GM13976 (cell line): ENCODE measurements at regions not wholly inside any gene's neighbourhood (a gene's known extent, or its start where the extent isn't known, plus 50 kb on each side); places are given as distances from the start of the nearest gene placed in this dataset.

ENCODE experiments used
- DNase-seq: peaks from one replicate; pipeline ENCODE4 v3.0.0; 2012; ENCODE audit warnings: low spot score
- in situ Hi-C: fragments of 300-500 bp; cut with MboI; formaldehyde crosslinking; loops from one replicate; pipeline ENCODE4 v1.12.0; 2022; ENCODE audit warnings: low sequenced_read_pairs, mixed read lengths, inconsistent platforms; ENCODE audit not compliant: unreplicated experiment
- TF ChIP-seq, protein P1 (sequence below): IDR thresholded peaks from 2 replicates; pipeline ENCODE4 v1.5.1; 2012; ENCODE audit warnings: borderline replicate concordance, mild to moderate bottlenecking; ENCODE audit not compliant: insufficient read depth; ENCODE audit errors: extremely low read depth, missing control alignments, control extremely low read depth

DNA sequence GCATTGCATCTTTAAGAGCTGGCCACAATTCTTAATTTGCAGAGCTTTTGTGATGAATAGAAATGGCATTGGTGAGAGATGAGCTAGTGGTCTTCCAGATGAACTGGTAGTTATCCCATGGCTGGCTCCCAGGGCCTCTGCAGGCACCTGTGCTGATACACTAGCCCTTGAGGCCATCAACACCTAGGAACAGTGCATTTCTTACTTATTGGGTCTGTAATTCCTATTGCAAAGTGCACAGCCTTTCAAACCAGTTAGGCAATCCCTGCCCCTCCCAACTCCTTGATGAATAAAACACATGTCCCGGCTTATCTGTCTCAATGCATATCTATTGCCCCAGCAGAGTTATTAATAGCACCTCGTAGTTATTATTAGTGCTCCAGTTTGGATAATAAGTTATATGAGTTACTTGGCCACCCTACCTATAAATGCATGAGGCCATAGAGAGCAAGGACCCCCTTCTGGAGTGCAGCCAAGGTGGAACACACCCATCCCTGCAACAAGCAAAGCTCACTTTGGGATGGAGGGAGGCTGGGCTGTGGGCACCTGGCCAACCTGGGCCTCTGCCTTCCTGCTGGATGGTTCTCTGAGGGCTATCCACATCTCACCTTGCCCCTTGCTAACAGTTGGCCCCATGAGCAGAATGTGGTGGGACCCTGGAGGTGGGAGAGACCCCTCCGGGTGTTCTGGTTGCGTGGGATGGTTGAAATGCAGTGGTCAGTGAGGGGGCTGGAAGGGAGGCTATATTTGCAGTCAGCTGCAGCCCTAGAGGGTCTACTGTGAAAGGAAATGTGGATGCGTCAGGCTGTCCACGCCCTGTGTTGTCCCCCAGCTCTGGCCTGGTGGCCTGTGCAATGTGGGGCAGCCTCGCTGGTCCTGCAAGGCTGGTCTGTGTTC lies 455.9 kb upstream of the HS6ST1 start:
- in situ Hi-C loops = no loop called here
- DNase-seq = no peak

DNA sequence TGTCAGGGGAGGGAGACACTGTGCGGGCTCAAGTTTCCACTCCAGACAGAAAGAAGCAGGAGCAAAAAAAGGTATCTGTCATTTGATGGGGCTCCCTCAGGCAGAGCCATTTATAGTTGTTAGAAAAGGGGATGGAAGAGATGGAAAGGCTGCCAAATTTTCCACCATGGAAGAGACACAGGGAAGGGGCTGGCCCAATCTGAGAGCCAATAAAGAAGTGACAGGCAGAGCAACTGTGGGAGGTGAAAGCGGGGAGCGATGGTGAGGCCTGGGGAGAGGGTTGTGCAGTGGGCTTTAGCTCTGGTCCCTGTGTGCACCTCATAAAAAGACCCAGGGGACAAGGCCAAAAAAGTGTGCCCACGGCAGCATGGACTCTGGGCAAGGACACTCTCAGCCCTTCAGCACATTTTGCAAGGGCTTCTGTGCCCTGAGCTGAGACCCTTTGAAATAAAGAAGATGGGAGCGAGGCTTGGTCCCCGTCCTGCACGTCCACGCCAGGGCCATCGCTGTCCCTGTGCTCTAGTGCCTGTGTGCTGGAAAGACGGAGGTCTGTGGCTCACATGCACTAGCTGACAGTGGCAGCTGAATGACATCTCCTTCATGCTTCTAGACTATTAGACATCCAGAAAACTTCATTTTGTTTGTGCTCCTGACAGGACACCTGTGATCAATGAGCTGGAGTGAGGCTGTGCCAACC lies 456.7 kb upstream of the HS6ST1 start:
- TF ChIP-seq, protein P1, sequence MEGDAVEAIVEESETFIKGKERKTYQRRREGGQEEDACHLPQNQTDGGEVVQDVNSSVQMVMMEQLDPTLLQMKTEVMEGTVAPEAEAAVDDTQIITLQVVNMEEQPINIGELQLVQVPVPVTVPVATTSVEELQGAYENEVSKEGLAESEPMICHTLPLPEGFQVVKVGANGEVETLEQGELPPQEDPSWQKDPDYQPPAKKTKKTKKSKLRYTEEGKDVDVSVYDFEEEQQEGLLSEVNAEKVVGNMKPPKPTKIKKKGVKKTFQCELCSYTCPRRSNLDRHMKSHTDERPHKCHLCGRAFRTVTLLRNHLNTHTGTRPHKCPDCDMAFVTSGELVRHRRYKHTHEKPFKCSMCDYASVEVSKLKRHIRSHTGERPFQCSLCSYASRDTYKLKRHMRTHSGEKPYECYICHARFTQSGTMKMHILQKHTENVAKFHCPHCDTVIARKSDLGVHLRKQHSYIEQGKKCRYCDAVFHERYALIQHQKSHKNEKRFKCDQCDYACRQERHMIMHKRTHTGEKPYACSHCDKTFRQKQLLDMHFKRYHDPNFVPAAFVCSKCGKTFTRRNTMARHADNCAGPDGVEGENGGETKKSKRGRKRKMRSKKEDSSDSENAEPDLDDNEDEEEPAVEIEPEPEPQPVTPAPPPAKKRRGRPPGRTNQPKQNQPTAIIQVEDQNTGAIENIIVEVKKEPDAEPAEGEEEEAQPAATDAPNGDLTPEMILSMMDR = no peak
- DNase-seq = no peak
- in situ Hi-C loops = no loop called here

More for the DNA sequence above, 455.9 kb upstream of the HS6ST1 start:
- TF ChIP-seq, protein P1 = no peak

DNA sequence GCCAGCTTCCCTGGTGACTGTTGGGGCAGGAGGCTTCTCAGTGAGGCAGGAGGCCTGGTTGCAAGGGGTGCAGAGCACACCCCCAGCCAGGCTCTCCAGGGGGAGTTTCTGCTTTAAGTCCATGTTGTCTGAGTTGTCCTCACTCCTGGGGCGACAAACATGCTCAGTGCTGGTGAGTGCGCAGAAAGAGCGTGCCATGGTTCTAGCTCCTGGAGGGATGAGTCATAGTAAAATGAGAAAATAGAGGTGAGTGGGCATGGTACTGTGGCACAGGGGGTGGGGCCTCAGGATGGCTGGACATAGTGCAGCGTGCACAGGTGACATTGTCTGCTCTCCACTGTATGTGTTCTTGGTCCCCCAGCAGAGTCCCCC lies 457.2 kb upstream of the HS6ST1 start:
- no peak for DNase-seq
- TF ChIP-seq, protein P1 = no peak
- in situ Hi-C loops = no loop called here

DNA sequence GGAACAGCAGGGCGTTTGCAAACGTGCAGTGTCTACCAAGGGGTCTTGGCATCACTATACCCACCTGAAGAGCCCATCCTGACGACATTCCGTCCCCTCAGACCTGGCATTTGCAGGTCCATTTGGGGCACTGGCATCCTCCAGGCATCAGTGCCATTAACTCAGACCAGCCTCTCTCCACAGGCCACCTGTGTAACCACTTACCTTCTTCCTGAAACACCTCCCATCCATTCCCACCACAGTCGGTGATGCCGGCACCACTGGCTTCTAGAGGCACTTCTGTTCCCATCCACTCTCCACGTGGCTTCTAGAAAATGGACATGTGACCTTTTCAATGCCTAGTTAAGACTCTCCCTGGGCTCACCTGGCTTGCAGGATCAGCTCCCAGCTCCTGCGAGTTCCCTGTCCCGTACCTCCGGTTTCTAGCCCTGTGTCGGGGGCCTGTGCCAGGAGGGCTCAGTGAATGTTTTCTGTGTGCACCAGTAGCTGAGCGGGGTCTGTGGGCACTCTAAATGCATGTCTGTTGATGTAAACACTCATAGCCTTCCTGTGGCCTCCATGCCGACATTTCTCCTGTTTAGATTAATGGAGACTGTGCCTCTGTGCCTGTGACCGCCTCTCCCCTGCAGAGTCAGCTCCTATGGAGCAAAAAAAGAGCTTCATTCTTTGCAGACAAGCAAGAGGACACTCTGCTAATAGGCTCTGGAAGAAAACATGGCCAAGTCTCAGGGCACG lies 458.0 kb upstream of the HS6ST1 start:
- DNase-seq = no peak
- in situ Hi-C loops = no loop called here
- TF ChIP-seq, protein P1 = no peak

DNA sequence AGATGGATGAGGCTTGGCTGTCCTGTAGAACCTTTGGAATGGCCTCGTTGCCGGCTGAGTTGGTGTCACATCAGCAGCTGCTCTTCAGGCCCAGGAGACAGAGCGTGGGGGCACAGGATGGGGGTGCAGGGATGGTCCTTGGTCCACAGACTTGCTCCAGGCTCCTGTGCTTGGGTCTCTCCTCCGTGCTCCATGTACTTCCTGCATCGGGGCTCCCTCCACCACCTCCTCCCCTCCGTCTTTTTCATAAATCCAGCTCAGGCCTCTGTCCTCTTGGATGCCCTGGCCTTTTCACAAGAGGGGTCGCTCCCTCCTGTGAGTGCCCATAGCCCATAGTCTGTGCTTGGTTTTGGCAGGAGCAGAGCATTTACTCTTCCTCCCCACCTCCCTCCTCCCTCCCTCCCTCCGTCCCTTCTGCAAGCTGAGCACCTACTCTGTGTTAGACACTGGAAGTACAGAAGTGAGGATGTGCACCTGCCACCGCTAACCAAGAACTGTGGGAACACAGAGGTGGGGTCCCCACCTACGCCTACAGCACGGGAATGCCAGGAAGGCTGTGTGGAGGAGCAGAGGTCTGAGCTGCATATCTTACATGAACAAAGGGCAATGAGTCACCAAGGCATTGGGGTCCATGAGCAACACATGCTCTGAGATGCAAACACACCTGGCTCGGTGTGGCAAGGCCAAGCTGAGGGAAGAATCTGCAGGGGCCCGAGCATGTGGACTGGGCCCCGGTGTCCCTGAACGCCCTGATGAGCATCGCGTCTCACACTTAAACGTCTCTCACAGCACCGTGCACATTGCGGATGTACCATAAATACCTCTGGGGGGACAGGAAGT lies 458.7 kb upstream of the HS6ST1 start:
- in situ Hi-C loops = no loop called here
- TF ChIP-seq, protein P1 = no peak
- no peak for DNase-seq
